CD4-positive, alpha-beta memory T cell (primary cell): ENCODE measurements at regions not wholly inside any gene's neighbourhood (a gene's known extent, or its start where the extent isn't known, plus 50 kb on each side); places are given as distances from the start of the nearest gene placed in this dataset.
"Not testable (repeated sequence)": the region's sequence is repeated elsewhere in the genome, so short reads cannot be mapped to it uniquely, and the experiment has no call there.

Experiments used
- CTCF ChIA-PET: fragments of 350-600 bp; sonication (Branson Sonifier 250); formaldehyde crosslinking; loops from one replicate; lab custom pipeline; 2021; ENCODE audit warnings: inconsistent platforms; ENCODE audit not compliant: partially characterized antibody; lab: Charles Lee
- POLR2A ChIA-PET: fragments of 350-600 bp; sonication (Branson Sonifier 250); formaldehyde crosslinking; loops from one replicate; lab custom pipeline; 2021; ENCODE audit not compliant: partially characterized antibody; lab: Charles Lee
- DNase-seq, 5 donors: peaks; one replicate each; pipeline versions ENCODE4 v3.0.0 to v3.0.0-alpha.2; 2020 to 2022; ENCODE audit warnings: mixed read lengths in 1 of 5
- H3K27ac ChIP-seq: one replicate; pipeline ENCODE4 v1.7.0; 2013; ENCODE audit warnings: low read depth, low read length
- H3K27me3 ChIP-seq: 2 replicates; pipeline ENCODE4 v1.7.0; 2013; ENCODE audit warnings: mild to moderate bottlenecking, low read length, moderate library complexity; ENCODE audit not compliant: insufficient read depth
- H3K36me3 ChIP-seq: 2 replicates; pipeline ENCODE4 v1.7.0; 2013; ENCODE audit warnings: mild to moderate bottlenecking, low read length, moderate library complexity; ENCODE audit not compliant: insufficient read depth
- H3K4me1 ChIP-seq: 2 replicates; pipeline ENCODE4 v1.7.0; 2013; ENCODE audit warnings: mild to moderate bottlenecking, low read length, moderate library complexity; ENCODE audit not compliant: insufficient read depth
- H3K4me3 ChIP-seq, 2 donors: one replicate each; pipeline ENCODE4 v1.7.0; 2013; ENCODE audit warnings: low read length in 2 of 2, mild to moderate bottlenecking in 1 of 2
- H3K9me3 ChIP-seq, 2 donors: one replicate each; pipeline ENCODE4 v1.7.0; 2013; ENCODE audit warnings: low read length in 2 of 2, control low read depth in 1 of 2; ENCODE audit not compliant: control insufficient read depth in 1 of 2
- H3K27ac Mint-ChIP-seq, 7 donors: one replicate each; pipeline ENCODE4 v1.8.0; 2020 to 2021; ENCODE audit warnings: mixed read lengths in 7 of 7, mild to moderate bottlenecking in 6 of 7, inconsistent platforms in 3 of 7, moderate library complexity in 3 of 7
- H3K27me3 Mint-ChIP-seq, 2 donors: one replicate each; pipeline ENCODE4 v1.8.0; 2020 to 2021; ENCODE audit warnings: mixed read lengths in 2 of 2
- H3K36me3 Mint-ChIP-seq, 2 donors: one replicate each; pipeline ENCODE4 v1.8.0; 2020 to 2021; ENCODE audit warnings: mixed read lengths in 2 of 2, inconsistent platforms in 1 of 2, mild to moderate bottlenecking in 1 of 2
- H3K4me1 Mint-ChIP-seq, 4 donors: one replicate each; pipeline ENCODE4 v1.8.0; 2020 to 2021; ENCODE audit warnings: mixed read lengths in 4 of 4, mild to moderate bottlenecking in 1 of 4
- H3K4me3 Mint-ChIP-seq, 8 donors: one replicate each; pipeline ENCODE4 v1.8.0; 2020 to 2021; ENCODE audit warnings: mixed read lengths in 8 of 8, mild to moderate bottlenecking in 7 of 8, moderate library complexity in 6 of 8, inconsistent platforms in 3 of 8
- H3K9me3 Mint-ChIP-seq, 8 donors: one replicate each; pipeline ENCODE4 v1.8.0; 2020 to 2021; ENCODE audit warnings: mixed read lengths in 8 of 8, mild to moderate bottlenecking in 5 of 8, inconsistent platforms in 3 of 8, moderate library complexity in 1 of 8
- intact Hi-C: fragments of 100-400 bp; cut with micrococcal nuclease; formaldehyde crosslinking; loops from one replicate; pipeline ENCODE4 v1.15.1; 2023

DNA sequence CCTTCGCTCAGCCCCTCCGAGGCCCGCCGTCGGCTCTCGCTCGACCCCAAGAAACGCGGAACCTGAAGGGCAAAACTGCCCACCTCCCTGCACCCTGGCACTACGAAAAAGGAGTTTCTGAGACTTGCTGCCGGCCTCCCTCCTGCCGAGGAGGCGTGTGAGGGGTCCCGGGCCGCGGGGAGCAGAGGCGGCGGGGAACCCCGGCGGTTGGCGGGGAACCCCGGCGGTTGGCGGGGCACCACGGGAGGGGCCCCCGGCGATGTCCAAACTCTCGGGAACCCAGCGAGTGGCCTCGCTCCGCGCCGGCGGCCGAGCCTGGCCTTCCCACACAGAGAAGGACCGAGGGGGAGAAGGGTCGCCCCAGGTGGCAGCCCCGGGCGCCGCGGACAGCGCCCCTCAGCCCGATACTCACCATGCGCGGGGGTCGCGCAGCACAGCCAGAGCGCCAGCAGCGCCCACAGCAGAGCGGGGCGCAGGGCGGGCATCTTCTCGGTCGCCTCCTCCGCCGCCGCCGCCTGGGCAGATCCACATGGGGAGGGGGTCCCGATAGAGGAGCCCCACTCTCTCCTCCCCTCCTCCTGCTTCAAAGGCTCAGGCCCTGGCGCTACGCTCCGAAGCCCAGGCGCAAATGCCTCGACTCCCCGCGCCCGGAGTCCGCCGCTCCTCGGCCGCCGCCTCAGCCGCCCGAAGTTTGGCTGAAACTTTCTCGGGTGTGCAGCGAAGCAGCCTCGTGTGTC, 69.4 kb upstream of the NUDT4B start:
- peak overlapping the region in 5 of 8 donors; percentile 41 to 75 (median 60) for H3K4me3 Mint-ChIP-seq
- POLR2A ChIA-PET, H3K27ac ChIP-seq, H3K4me3 ChIP-seq, H3K36me3 Mint-ChIP-seq, H3K27ac Mint-ChIP-seq, H3K36me3 ChIP-seq, CTCF ChIA-PET, H3K27me3 Mint-ChIP-seq, H3K27me3 ChIP-seq, H3K4me1 Mint-ChIP-seq, intact Hi-C loops, H3K9me3 Mint-ChIP-seq, H3K9me3 ChIP-seq, H3K4me1 ChIP-seq: not testable (repeated sequence)
- peak in 4 of 5 donors; percentile 49 to 70 (median 56) for DNase-seq

DNA sequence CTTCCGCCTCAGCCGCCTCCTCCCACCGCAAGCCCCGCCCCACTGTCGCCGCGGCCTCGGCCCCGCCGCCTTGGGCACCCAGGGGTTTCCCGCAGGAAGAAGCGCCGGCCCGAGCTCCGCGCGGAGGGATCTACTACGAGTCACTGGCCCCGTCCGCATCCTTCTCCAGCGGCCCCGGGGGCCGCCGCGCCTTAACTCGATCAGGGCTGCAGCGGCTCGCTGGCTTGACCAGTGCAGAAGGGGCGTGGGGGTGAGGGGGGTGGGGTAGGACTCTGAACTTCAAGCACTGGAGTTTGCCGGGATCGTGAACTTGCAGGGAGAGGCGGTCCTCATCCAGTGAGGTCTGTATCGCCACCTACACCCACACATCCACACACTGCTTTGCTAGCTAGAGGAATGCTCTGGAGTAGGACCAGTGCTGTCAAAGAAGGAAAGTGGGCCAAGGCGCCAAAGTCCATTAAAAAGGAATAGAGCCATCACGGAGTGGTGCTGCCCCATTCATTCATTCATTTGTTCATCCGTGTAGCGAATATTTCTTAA, 68.7 kb upstream of the NUDT4B start:
- H3K27ac ChIP-seq, H3K27me3 Mint-ChIP-seq, POLR2A ChIA-PET, H3K4me1 ChIP-seq, H3K27ac Mint-ChIP-seq, H3K9me3 ChIP-seq, H3K27me3 ChIP-seq, H3K4me1 Mint-ChIP-seq, intact Hi-C loops, H3K4me3 ChIP-seq, CTCF ChIA-PET, DNase-seq, H3K9me3 Mint-ChIP-seq, H3K36me3 ChIP-seq, H3K36me3 Mint-ChIP-seq: not testable (repeated sequence)
- H3K4me3 Mint-ChIP-seq, result peak overlapping the region in 5 of 8 donors; percentile 41 to 75 (median 60)

GRCh38 chr1:148686735-148687134, 61.8 kb upstream of the NUDT4B start:
- H3K36me3 ChIP-seq, H3K27ac ChIP-seq, POLR2A ChIA-PET, intact Hi-C loops, H3K27me3 ChIP-seq, H3K9me3 ChIP-seq, H3K4me3 ChIP-seq, H3K4me3 Mint-ChIP-seq, H3K4me1 ChIP-seq, CTCF ChIA-PET, H3K4me1 Mint-ChIP-seq, H3K36me3 Mint-ChIP-seq, DNase-seq, H3K27ac Mint-ChIP-seq, H3K9me3 Mint-ChIP-seq, H3K27me3 Mint-ChIP-seq: not testable (repeated sequence)

DNA sequence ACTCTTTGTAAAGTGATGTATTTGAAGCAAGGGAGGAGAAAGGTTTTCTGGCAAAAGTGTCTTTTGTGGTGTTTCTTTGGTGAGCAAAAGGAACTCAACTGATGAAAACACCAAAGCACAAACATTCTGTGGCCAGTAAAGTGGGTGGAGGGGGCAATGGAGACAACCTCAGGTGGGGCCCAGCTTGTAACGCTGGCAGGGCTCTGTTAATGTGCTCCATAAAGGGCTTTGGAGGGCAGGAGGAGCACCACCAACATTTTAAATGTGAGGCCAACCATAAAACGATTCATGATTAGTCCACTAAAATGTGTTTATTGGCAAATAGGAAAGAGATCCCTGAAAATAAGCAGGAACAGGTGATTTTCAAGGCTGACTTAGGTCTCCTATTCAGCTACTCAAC, 61.2 kb upstream of the NUDT4B start:
- H3K4me1 Mint-ChIP-seq, DNase-seq, H3K4me1 ChIP-seq, H3K27me3 ChIP-seq, H3K27ac ChIP-seq, H3K9me3 ChIP-seq, intact Hi-C loops, H3K36me3 ChIP-seq, H3K27me3 Mint-ChIP-seq, H3K9me3 Mint-ChIP-seq, CTCF ChIA-PET, POLR2A ChIA-PET, H3K36me3 Mint-ChIP-seq, H3K27ac Mint-ChIP-seq, H3K4me3 Mint-ChIP-seq, H3K4me3 ChIP-seq: not testable (repeated sequence)
